ENCODE measurements at regions not wholly inside any gene's neighbourhood (a gene's known extent, or its start where the extent isn't known, plus 50 kb on each side); places are given as distances from the start of the nearest gene placed in this dataset.
A peak's percentile ranks its signal among the peaks of the same experiment; 100 is the strongest.

DNA sequence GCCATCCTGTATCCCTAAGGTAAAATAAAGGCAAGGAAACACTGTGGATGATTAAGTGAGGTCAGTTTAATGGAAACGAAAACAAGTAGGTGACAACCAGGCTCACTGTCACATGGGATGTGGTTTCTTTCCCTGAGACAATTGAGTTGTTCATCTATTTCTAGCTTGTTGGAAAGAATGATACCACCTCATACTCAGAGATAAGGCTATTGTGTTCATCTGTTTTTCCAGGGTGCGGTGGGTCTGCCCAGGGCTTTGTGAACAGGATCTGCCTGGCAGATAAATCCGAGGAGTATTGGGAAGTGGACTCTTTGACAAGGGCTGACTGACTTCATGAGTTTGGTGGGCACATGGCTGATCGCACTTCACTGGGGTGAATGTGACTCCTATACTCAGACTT is 80.8 kb upstream of the TIAM2 start:
- H3K4me3 ChIP-seq: no peak overlapping the region
- no peaks in the 10 kb centered on the region for H3K9me3 ChIP-seq
- no peak for DNase-seq
- H3K27me3 ChIP-seq: no peaks in the 10 kb centered on the region
- H3K36me3 ChIP-seq: no peaks in the 10 kb centered on the region

DNA sequence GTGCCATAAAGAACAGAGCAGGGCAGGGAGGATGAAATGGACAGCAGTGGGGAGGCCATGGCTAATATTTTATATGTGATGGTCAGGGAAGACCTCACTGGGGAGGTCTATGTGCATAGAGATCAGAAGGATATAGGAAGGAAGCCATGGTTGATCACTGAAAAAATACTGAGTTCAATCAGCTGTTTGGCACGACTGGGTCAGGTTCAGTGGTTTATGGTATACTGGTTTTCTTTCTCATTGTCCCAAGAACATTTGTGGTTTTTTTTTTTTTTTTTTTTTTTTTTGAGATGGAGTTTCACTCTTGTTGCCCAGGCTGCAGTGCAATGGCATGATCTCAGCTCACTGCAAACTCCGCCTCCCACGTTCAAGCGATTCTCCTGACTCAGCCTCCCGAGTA is 78.3 kb upstream of the TIAM2 start:
- no peak for DNase-seq
- Histone ChIP-seq H3K9me3 (no peaks in the 10 kb centered on the region), H3K27me3 (no peaks in the 10 kb centered on the region), H3K36me3 (no peaks in the 10 kb centered on the region), H3K4me3 (no peak overlapping the region)

DNA sequence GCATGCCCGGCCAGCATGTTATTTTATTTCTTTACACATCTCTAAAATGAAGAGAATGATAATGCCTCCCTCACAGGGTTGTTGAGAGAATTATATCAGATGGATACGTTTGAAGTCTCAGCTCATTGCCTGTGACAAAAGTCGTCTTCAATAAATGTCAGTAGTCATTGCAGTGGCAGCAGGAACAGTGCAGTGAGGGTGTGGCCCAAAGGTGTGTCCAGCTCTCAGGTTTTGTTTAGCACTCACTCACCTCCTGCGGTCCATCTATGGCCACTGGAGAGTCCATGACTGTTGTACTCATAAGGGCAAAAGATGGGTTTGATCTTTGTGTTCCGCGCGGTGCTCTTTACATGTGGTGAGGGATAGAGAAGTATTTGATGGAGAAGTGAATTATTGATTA is 77.2 kb upstream of the TIAM2 start:
- no peaks in the 10 kb centered on the region for H3K36me3 ChIP-seq
- no peak overlapping the region for H3K4me3 ChIP-seq
- H3K9me3 ChIP-seq: no peaks in the 10 kb centered on the region
- no peak for DNase-seq
- no peaks in the 10 kb centered on the region for H3K27me3 ChIP-seq

DNA sequence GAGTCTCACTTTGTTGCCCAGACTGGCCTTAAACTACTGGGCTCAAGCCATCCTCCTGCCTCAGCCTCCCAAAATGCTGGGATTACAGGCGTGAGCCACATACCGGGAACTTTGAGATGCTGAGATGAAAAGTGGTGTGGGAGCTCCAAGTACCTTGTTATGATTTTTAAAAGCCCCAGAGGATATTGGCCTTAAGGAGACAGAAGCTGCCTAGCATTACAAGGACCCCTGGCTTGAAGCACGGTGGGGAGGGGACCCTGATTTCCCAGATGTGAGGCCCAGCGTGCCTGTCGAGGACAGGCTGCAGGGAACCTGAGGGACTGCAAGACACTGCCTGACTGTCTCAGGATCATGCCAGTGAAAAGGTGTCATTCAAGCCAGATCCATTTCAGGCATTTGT is 75.3 kb upstream of the TIAM2 start:
- DNase-seq: no peak
- no peaks in the 10 kb centered on the region for H3K36me3 ChIP-seq

DNA sequence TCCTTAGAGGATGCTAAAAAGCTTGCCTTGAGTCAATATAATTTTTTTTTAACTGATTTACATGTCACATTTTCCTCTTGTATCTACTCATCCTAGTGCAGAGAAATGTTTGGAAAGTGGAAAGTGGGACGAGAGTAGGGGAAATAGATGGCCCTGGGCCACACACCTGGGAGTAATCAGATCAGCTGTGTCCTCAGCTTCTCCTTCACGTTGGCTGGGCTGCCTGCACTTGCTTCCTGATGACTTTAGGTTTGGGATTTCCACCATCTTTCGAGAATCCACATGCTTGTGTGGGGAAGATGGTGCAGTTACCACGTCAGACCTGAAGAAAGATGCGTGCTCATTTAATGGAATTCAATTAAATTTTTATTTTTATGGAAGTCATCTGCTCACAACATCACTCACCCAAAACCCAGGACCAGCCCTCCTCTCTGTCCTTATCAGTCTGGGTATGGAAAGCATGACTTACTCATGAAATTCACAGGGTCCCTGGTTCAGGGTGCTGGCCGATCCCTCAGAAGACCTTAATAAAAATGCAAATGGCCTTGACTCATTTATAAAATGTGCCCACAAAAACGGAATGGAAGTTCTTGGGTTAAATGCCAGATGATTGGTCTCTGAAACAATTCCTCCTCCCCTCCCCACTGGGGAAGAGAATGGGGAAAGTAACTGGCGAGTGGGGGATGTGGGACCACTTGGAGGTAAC is 74.5 kb upstream of the TIAM2 start:
- DNase-seq: no peak
- Histone ChIP-seq H3K9me3 (no peaks in the 10 kb centered on the region), H3K4me3 (no peak overlapping the region), H3K36me3 (no peaks in the 10 kb centered on the region), H3K27me3 (no peaks in the 10 kb centered on the region)

More for the DNA sequence above, 75.3 kb upstream of the TIAM2 start:
- H3K4me3 ChIP-seq: no peak overlapping the region
- no peaks in the 10 kb centered on the region for H3K9me3 ChIP-seq
- no peaks in the 10 kb centered on the region for H3K27me3 ChIP-seq

DNA sequence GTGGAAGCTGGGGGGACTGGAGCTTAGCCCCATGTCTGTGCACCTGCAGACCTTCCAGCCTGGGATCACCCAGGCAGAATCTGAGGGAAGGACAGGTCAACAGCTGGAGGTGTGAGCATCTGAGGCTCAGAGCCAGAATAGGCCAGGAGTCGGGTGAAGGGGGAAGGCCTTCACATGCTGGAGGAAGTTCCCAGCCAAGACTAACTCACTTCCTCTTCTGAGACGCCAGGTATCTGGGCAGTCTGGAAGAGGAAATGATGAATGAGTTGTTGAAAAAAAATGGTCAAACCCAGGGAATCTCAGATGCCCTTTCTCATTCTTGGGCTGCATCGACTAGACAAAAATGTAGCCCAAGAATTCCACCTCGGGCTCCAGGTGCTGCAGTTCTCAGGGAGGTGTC is 73.6 kb upstream of the TIAM2 start:
- DNase-seq: no peak
- H3K9me3 ChIP-seq: no peaks in the 10 kb centered on the region
- H3K27me3 ChIP-seq: no peaks in the 10 kb centered on the region
- no peak overlapping the region for H3K4me3 ChIP-seq
- H3K36me3 ChIP-seq: no peaks in the 10 kb centered on the region

DNA sequence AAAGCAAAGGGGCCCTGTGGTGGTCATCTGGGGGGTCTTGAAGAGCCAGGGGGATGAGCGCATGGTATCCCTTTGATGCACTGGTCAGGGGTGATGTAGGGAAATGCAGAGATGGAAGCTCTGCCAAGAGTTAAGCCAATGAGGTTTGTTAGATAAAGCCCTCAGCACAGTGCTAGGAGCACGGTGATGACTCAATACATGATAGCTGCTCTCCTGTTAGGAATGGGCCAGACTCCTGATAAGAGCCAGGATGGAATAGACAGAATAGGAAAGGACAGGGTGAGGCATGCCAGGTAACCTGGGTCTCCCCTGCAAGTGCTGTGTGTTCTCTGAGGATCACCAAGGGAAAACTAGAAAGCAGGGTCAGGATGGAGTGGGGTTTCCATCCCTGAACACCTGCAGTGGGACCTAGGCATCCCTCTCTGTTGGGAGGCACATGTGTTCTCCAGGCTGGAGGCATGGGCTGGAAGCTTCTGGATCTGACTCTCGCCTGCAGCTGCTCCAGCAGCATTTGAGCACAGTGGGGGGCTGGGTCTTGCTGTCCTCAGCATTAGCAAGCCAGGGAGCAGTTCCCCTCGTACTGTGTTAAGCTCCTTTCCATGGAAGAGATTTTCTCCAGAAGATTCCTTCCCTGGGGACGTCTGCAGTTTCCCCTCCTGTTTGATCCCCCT is 71.8 kb upstream of the TIAM2 start:
- DNase-seq: no peak
- Histone ChIP-seq H3K9me3 (no peaks in the 10 kb centered on the region), H3K4me3 (no peak overlapping the region), H3K27me3 (no peaks in the 10 kb centered on the region), H3K36me3 (no peaks in the 10 kb centered on the region)

DNA sequence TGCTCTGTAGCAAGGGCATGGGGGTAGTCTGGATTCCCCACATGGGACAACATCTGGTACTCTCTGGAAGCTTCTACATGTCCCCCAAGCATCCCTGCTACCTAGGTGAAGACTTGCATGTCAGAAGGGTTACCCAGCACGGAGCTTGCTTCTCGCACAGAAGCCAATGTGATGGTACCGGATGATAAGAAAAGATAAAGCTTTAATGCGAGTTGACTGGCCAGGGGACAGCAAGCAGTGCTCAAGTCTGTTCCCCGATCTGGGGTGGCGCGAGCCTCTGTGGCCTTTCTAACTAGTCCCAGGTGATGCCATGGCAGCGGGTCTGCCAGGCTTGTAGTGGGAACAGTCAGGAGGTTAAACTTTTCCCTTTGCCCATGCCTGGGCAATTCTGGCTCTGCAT is 70.0 kb upstream of the TIAM2 start:
- Histone ChIP-seq H3K9me3 (no peaks in the 10 kb centered on the region), H3K36me3 (no peaks in the 10 kb centered on the region), H3K27me3 (no peaks in the 10 kb centered on the region), H3K4me3 (no peak overlapping the region)
- no peak for DNase-seq

DNA sequence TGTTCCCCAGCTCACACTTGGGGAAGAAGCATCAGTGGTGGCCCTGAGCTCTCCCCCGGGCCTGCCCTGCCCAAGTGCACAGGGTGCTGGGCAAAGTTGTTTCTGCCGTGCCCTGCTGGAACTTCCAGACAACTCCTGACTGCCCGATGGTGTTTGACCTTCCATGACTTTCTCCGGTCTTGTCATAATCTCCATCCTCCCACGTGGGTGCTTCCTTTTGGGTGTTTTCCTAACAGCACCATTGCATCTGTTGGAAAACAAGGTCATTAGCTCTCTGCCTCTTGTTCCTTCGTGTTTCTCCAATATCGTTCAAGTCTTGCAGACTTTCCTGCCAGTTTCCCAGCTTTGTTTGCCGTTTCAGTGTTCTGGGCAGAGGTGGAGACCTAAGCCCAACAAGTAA is 68.7 kb upstream of the TIAM2 start:
- no peak for DNase-seq
- Histone ChIP-seq H3K27me3 (no peaks in the 10 kb centered on the region), H3K36me3 (no peaks in the 10 kb centered on the region), H3K9me3 (no peaks in the 10 kb centered on the region), H3K4me3 (no peak overlapping the region)

DNA sequence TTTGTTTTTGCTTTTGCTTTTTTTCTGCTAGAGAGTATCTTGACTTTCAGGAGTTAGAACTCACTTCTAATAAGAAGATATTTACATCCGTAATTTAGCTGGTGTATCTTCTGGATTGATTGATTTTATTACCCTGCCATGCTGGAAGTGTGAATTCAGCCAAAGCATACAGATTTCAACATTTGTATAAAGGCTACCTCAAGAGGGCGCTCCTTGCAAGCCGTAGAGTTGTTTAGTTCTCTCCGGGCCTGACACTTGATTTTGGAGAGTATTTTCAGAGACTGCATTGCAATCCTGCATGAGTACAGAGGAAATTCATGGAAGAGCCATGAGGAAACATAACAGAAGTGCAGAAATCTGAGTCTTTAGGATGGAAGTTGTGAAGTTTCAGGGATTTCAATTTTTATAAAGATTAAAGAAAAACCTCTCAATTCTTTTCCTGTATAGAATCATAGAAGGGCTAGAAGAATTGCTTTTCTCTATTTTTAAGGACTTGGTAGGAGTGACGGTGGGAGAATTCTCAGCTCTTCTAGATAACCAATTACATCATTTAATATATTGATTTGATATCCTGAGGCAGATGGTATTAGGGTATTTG is 66.7 kb upstream of the TIAM2 start:
- H3K9me3 ChIP-seq: no peaks in the 10 kb centered on the region
- no peaks in the 10 kb centered on the region for H3K27me3 ChIP-seq
- no peak overlapping the region for H3K4me3 ChIP-seq
- DNase-seq: peak; percentile 23
- H3K36me3 ChIP-seq: no peaks in the 10 kb centered on the region

DNA sequence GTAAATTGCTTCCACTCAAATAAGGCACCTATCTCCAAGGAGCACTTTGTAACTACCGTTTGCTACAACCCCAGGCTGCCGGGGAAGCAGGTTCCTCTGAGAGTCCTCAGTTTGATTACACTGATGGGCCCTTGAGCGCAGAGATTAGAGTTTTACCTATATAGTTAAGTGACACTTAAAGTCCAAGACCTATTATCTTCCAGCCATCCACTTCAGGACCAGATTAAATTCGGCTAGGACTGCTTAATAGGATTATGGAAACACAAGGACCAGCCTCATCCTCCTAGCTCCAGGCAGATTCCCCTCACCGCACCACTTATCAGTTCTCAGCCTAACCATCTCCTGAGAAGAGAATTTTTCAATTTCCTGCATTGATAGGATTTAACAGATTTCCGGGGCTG is 64.7 kb upstream of the TIAM2 start:
- no peak overlapping the region for H3K4me3 ChIP-seq
- no peaks in the 10 kb centered on the region for H3K27me3 ChIP-seq
- no peaks in the 10 kb centered on the region for H3K9me3 ChIP-seq
- no peaks in the 10 kb centered on the region for H3K36me3 ChIP-seq
- DNase-seq: no peak

DNA sequence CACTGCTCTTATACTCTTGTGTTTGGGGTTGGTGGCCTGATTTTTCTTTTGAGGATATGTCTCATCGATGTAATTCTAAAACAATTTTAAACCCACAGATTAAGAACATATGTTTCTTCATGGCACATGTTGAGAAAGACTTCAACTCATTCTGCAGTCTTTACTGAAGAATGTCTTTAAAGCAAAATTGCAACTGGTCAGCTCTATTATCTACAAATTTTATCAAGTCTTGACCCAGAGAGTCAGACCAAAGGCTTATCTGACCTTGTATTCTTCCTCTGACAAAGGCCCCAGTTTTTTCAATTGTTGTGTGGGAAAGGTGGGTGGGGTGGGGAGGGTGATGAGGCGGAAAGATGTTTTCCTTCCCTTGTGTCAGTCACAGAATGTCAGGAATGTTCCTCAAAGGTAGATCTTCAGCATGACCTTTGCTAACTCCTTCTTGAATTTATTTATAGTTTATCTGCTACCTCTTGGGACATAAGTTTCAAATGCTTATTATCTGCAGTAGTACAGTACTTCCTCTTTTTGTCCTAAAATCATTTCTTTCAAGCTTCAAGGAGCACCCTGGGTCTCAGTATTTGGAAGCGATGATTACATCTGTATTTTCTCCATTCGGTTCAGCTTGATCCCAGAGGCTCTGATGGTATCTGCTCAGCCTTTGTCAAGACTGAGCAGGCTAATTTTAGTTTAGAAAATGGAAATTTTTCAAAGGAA is 63.2 kb upstream of the TIAM2 start:
- Histone ChIP-seq H3K27me3 (no peaks in the 10 kb centered on the region), H3K4me3 (no peak overlapping the region), H3K36me3 (no peaks in the 10 kb centered on the region), H3K9me3 (no peaks in the 10 kb centered on the region)
- DNase-seq: no peak

DNA sequence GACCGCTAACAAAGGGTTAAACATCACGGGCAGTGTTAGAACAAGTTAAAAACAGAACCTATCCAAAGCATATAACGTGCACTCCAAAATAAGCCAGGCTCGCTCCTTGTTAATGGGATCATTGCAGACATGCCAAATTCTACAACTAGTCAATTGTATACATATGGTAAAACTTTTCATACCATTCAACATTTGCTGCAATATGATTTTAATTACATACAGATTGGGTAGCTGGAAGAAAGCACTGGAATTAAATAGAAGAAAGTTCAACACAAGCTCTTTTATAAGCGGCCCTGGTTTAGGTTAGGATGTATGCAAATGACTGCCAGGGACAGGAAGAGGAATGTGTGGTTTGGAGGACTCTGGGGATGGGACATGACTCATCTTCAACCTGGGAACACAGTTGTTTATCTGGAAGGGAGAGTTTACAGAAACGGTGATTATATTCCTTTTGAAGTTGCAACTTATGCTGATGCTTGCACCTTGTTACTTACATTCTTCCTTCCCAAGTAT is 62.5 kb upstream of the TIAM2 start:
- DNase-seq: peak; percentile 22
- H3K4me3 ChIP-seq: no peak overlapping the region
- no peaks in the 10 kb centered on the region for H3K9me3 ChIP-seq
- no peaks in the 10 kb centered on the region for H3K27me3 ChIP-seq
- no peaks in the 10 kb centered on the region for H3K36me3 ChIP-seq

DNA sequence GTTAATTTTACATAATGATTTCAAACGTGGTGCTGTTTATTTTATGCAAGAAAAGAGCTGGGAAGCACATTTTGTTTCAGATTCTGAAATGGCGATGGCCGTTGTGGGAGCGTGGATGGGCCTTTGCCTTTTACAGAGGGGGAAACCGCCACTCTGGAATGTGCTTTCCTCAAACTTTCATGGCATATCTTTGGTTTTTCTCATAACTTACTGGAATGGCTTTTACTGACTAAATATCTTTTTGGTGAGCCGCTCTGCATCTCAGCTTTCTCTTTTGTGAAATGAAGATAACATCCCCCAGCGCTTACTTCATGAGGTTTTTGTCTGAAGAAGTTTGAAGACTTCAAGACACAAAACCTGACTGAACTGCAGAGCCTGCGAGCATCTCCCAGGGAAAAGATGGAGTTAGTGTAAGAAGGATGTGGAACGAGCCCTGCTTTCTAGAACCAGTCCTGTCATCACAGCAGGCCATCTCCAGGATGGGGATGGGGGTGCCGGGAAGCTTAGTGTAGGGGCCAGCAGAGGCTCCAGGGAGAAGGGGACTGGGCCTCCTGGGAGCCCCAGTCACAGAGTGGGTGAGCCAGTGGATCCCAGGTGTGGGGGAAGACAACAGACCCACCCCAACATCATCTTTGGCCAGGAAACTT is 61.8 kb upstream of the TIAM2 start:
- Histone ChIP-seq H3K36me3 (no peaks in the 10 kb centered on the region), H3K9me3 (no peaks in the 10 kb centered on the region), H3K4me3 (no peak overlapping the region), H3K27me3 (no peaks in the 10 kb centered on the region)
- DNase-seq: no peak

DNA sequence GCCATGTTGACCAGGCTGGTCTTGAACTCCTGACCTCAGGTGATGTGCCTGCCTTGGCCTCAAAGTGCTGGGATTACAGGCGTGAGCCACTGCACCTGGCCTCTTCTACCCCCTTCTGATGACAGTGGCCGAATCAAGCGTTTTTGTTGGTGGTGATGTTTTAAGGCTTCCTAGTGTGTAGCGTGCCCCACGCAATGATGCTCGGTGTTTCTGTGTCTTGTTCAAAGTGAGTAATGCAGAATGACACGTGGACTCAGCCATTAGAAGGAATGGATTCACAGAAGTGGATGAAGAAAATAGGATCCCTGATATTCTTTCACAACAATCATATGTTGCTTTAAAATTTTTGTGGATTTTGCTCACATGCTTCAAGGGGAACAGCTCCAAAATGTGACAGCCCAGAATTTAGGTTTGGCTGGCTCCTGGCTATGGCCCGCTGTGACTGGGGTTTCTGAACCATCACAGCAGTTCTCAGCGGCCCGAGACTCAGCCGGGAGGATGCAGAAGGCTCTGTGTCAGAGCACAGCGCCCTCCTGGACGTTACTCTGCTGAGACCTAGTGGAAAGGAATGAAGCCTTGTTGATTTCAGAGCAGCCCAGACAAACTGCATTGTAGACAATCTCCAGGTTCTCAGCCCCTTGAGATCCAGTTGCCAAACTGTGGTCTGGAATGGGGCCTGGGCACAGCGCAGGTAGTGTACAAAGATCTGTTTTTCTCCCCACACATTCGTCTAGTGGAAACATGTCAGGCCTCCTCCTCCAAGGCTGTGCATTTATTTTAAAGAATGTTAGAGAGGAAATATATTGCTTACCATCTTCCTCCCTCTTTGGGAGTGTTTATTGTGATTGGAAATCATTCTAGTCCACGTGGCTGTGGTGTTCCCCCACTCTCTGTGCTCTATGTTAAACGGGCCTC is 57.6 kb upstream of the TIAM2 start:
- DNase-seq: no peak
- no peak overlapping the region for H3K4me3 ChIP-seq

DNA sequence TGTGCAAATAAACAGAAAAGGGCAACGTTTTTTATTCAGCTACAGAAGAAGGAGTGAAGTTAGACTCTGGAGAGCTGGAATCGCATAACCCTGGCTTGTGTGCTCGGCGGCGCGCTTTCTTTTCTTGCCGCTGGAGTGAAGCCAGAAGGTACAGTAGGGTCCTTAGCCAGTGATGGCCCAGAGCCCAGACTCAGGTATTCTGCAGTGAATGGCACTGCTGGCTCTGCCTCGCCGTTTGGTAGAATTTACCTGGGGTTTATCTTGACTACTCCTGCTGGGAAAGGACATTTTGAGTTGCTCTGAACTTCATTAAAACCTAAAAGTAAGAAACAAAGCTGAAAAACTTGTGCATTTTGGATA is 56.9 kb upstream of the TIAM2 start:
- Histone ChIP-seq H3K27me3 (no peaks in the 10 kb centered on the region), H3K9me3 (no peaks in the 10 kb centered on the region), H3K4me3 (no peak overlapping the region), H3K36me3 (no peaks in the 10 kb centered on the region)
- DNase-seq: no peak

More for the DNA sequence above, 57.6 kb upstream of the TIAM2 start:
- Histone ChIP-seq H3K9me3 (no peaks in the 10 kb centered on the region), H3K36me3 (no peaks in the 10 kb centered on the region), H3K27me3 (no peaks in the 10 kb centered on the region)

Measured in MG63 (cell line).